ENCODE measurements at regions not wholly inside any gene's neighbourhood (a gene's known extent, or its start where the extent isn't known, plus 50 kb on each side); places are given as distances from the start of the nearest gene placed in this dataset.
"Not testable (repeated sequence)": the region's sequence is repeated elsewhere in the genome, so short reads cannot be mapped to it uniquely, and the experiment has no call there.

- DNase-seq (ENCODE audit: low spot score in 2 of 2) (no peak), FAIRE-seq (no peak)
These were observed 261.4 kb upstream of the MGAT5 start for GRCh38 chr2:133992454-133992853.

DNA sequence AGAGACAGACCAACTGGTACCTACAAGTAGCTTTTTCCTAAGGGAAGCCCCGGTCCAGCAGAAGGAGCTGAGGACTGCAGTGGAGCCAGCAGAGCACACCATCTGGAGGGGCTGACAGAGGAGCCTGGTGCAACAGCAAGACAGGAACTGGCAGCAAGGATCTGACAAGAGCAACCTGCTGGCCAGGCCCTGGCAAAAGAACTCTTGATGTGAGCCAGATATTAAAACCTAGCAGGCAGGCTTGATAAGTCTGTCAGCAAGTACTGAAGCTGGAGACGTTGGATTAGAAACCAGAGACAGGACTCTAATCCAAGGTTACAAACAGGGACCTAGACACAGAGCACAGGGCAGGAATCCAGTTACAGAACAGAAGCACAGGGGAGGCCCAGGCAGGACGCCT is 260.7 kb upstream of the MGAT5 start:
- FAIRE-seq: no peak
- no peak for DNase-seq (ENCODE audit: low spot score in 2 of 2)

GRCh38 chr2:133998726-133999125 is 255.1 kb upstream of the MGAT5 start:
- not testable (repeated sequence) for DNase-seq (ENCODE audit: low spot score in 2 of 2); FAIRE-seq

GRCh38 chr2:134002391-134002790 is 251.5 kb upstream of the MGAT5 start:
- FAIRE-seq: no peak
- DNase-seq (ENCODE audit: low spot score in 2 of 2): no peak

DNA sequence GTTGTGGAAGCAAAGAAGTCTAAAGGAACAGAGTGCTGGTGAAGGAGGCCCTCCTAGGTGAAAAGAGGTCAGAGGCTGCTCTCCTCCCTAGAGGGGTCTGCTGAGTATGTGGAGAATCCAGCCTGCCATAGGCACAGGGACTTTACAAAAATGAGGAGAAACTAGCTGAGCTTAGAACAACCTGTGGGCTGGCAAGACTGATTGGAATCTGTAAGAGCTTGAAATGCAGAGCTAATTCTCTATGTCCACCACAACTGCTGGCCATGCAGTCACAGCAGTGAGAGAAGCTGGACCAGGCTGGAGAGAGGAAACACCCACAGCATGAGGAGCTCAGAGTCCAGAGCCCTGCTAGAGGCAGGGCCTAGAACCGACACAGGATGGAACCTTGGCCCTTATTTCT is 251.0 kb upstream of the MGAT5 start:
- DNase-seq (ENCODE audit: low spot score in 2 of 2) (no peak), FAIRE-seq (no peak)

- no peak for FAIRE-seq
- no peak for DNase-seq (ENCODE audit: low spot score in 2 of 2)
These were observed 249.4 kb upstream of the MGAT5 start for GRCh38 chr2:134004467-134004866.

- no peak for FAIRE-seq
- no peak for DNase-seq (ENCODE audit: low spot score in 2 of 2)
These were observed 245.0 kb upstream of the MGAT5 start for GRCh38 chr2:134008837-134009236.

GRCh38 chr2:134009440-134009839 is 244.4 kb upstream of the MGAT5 start:
- DNase-seq (ENCODE audit: low spot score in 2 of 2): no peak
- no peak for FAIRE-seq

DNA sequence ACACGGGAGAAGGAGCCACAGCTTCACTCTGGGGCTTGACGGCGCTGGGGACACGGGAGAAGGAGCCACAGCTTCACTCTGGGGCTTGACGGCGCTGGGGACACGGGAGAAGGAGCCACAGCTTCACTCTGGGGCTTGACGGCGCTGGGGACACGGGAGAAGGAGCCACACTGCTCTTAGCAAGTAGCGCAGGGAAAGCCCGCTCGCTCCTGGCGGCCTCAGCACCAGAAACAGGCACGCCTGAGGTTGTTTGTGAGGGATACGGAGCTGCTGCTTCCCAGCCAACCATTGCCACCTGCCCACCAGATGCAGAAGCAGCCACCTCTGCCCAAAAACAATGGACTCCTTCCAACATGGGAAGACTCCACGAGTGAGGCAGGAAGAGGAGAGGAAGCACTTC is 244.0 kb upstream of the MGAT5 start:
- not testable (repeated sequence) for DNase-seq (ENCODE audit: low spot score in 2 of 2); FAIRE-seq

DNA sequence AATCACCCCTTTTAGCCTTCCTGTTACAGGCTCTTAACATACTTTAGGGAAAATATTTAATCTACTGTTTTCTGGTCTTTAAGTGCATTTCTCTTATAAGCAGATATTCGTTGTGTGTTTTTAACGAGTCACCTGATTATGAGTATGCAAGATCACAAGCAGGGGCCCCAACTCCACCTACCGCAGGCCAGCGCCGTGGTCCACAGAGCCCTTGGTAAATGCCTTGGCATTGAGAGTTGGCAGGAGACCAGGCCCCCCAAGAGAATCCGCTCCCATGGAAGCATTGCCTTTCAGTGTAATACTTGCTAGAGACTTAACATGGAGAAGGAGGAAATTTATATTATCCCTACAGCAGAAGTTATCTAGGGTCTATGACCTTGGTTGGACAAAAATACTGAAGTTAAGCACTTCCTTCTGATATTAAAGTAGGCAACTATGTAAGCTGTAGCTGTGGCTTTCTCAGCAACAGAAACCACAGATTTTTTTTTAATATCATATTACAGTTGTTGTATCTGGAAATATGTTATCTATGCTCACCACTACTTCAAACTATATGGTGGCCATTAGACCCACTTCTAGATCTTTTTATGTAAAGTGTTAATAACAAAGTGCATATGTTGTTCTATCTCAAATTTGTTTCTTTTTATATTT is 241.8 kb upstream of the MGAT5 start:
- FAIRE-seq (no peak), DNase-seq (ENCODE audit: low spot score in 2 of 2) (no peak)

DNA sequence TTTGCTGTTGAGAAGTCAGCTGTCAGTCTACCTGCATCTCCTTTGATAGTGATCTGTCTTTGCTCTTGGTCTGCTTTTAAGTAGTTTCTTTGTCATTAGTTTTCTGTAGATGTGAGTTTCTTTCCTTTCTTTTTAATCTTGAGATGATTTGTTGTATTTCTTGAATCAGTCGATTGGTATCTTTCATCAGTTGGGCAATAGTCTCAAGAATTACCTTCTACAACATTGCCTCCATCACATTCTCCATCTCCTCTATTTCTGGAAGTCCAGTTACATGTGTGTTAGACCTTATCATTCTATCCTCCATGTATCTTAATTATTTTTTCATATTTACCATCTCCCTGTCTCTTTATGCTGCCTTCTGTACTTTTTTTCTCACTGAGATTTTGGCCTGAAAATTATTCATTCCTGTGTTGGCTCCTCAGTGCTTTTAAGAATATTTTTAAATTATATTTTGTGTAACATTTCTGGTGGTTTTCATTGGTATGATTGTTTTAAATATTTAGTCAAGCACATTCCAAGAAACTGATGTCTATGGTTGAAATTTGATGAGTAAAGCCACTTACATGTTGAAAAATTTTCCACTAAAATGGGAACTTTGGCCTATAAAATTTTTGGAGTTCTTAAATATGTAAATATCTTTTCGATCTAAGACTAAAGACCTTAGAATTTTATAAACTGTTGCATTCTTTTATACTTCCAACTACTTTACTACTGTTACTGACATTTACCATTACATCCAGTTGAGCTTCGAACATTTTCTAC is 239.5 kb upstream of the MGAT5 start:
- DNase-seq (ENCODE audit: low spot score in 2 of 2) (no peak), FAIRE-seq (no peak)

GRCh38 chr2:134019871-134020270 is 234.0 kb upstream of the MGAT5 start:
- DNase-seq (ENCODE audit: low spot score in 2 of 2) (no peak), FAIRE-seq (no peak)

DNA sequence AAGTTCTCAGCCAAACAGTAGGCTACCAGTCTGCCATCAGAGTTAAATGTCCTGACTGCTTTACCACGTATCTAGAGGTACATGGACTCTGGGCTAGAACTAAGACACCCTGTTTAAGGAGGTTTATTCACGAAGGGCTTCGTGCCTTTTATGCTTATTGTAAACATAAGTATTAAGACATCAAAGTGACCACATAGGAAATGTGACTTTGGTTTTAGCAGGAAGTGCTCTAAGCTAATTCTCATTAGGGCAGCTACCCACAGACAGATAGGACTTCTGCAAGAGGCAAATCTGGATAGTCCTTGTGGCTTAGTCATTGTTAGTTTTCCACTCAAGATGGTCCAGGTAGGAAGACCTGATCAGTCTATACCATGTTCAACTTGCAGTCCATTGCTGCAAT is 233.3 kb upstream of the MGAT5 start:
- DNase-seq (ENCODE audit: low spot score in 2 of 2) (no peak), FAIRE-seq (no peak)

- FAIRE-seq (no peak), DNase-seq (ENCODE audit: low spot score in 2 of 2) (no peak)
These were observed 231.9 kb upstream of the MGAT5 start for GRCh38 chr2:134021830-134022524.

DNA sequence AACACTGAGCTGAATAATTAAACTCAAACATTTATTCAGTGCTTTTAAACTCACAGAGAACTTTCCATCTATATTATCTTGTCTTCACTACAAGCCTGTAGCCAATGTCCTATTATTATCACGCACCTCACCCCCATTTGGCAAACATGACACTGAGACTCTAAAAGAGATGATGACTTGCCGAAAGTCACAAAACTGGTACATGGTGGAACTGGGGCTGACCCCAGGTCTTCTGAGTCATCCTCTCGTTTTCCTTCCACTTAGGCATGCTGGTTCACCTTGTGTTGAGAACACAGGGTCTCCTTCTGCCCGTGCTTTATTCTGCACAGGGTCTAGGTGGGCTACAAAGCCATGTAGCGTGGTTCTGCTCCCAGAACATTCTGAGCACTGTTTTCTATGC is 230.0 kb upstream of the MGAT5 start:
- FAIRE-seq (no peak), DNase-seq (ENCODE audit: low spot score in 2 of 2) (no peak)

- FAIRE-seq: no peak
- DNase-seq (ENCODE audit: low spot score in 2 of 2): no peak
These were observed 225.9 kb upstream of the MGAT5 start for GRCh38 chr2:134027980-134028379.

DNA sequence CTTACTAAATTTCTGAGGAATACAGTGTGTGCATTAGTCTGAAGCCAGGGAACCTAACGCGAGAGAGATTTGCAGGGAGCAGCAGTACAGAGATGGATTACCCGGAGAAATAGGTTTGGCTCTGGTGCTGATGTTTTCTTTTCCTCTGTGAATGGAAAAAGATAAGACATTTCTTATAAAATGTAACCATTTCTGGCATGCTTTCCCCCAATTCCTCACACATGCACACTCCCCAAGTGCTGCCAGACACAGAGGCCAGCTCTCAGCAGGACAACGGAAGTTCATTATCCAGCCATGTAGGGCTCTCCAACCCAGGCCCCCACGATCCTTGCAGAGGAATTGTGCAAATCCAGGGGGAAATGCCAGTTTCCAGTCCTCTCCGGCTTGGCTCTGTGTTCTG is 224.5 kb upstream of the MGAT5 start:
- FAIRE-seq: no peak
- DNase-seq (ENCODE audit: low spot score in 2 of 2): no peak

DNA sequence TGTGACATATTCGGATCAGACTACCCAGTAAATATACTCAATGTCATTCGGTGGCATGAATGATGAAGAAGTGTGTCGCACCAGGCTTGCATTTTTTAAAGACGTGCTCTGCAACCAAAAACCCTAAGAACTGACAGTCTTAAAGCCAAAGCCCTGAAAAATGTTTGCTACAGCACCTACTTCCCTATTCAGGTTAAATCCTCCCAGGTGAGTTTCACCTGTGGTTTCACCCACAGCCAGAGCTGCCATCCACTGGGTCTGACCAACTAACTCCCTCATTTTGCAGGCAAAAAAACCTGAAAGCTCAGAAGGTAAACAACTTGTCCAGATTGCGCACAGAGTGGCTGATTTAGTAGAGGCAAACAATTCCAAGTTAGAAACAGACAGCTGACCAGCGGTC is 222.3 kb upstream of the MGAT5 start:
- no peak for FAIRE-seq
- DNase-seq (ENCODE audit: low spot score in 2 of 2): no peak

DNA sequence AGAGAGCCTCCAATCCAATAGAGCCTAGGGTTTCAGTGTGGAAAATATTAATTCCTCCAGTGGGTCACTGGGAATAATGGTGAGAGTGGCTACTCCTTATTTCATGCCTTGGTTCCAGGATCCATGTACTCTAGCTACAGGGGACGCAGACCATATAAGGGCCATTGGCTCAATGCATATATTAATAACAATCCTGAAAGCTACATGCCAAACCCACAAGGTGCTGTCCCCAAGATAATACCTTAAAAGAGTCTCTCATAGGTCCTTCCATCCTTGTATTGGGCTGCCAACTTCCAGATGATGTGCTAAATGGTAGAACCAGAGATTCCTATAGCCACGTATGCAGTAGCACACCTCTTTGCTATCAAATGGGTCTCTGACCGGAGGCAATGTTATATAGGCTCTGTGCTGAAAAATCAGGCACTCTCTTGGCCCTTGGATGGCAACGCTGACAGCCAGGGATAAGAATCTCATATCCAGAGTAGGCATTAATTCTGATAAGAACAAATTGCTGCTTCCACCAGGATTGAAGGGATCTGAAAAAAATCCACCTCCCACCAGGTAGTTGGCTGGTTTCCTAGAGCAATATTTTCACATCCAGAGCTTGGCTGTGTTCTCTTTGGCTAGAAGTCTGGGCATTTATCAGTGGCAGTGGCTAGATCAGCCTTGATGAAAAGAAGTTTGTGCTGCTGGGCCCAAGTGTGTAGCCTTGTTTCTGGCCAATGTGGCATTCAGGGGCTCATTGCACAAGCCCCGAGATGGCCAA is 218.1 kb upstream of the MGAT5 start:
- FAIRE-seq: no peak

GRCh38 chr2:134039912-134040581 is 213.8 kb upstream of the MGAT5 start:
- FAIRE-seq (no peak), DNase-seq (ENCODE audit: low spot score in 2 of 2) (no peak)

More for the DNA sequence above, 218.1 kb upstream of the MGAT5 start:
- no peak for DNase-seq (ENCODE audit: low spot score in 2 of 2)

Data from frontal cortex (tissue), 3 donors.